ENCODE measurements at regions not wholly inside any gene's neighbourhood (a gene's known extent, or its start where the extent isn't known, plus 50 kb on each side); places are given as distances from the start of the nearest gene placed in this dataset.
A peak's percentile ranks its signal among the peaks of the same experiment; 100 is the strongest.
"Not testable (repeated sequence)": the region's sequence is repeated elsewhere in the genome, so short reads cannot be mapped to it uniquely, and the experiment has no call there.

- DNase-seq (ENCODE audit: low spot score) = no peak
These were observed 112.3 kb upstream of the CST7 start for GRCh38 chr20:24836661-24837299.

- DNase-seq (ENCODE audit: low spot score) = no peak
These were observed 111.2 kb upstream of the CST7 start for GRCh38 chr20:24837781-24838450.

- peak; percentile 70 for DNase-seq (ENCODE audit: low spot score)
These were observed 110.2 kb upstream of the CST7 start for GRCh38 chr20:24838546-24839535.

GRCh38 chr20:24840121-24840713, 108.9 kb upstream of the CST7 start:
- DNase-seq (ENCODE audit: low spot score) = peak; percentile 19

- no peak for DNase-seq (ENCODE audit: low spot score)
These were observed 106.7 kb upstream of the CST7 start for GRCh38 chr20:24842274-24842917.

- no peak for DNase-seq (ENCODE audit: low spot score)
These were observed 106.0 kb upstream of the CST7 start for GRCh38 chr20:24842918-24843715.

GRCh38 chr20:24850176-24850575, 98.9 kb upstream of the CST7 start:
- DNase-seq (ENCODE audit: low spot score) = no peak

GRCh38 chr20:24851346-24852019, 97.6 kb upstream of the CST7 start:
- no peak for DNase-seq (ENCODE audit: low spot score)

- no peak for DNase-seq (ENCODE audit: low spot score)
These were observed 95.2 kb upstream of the CST7 start for GRCh38 chr20:24853916-24854315.

GRCh38 chr20:24855848-24856247, 93.2 kb upstream of the CST7 start:
- no peak for DNase-seq (ENCODE audit: low spot score)

- not testable (repeated sequence) for DNase-seq (ENCODE audit: low spot score)
These were observed 90.6 kb upstream of the CST7 start for GRCh38 chr20:24858500-24858899.

GRCh38 chr20:24859539-24859938, 89.5 kb upstream of the CST7 start:
- DNase-seq (ENCODE audit: low spot score) = no peak

GRCh38 chr20:24862186-24862585, 86.9 kb upstream of the CST7 start:
- no peak for DNase-seq (ENCODE audit: low spot score)

- no peak for DNase-seq (ENCODE audit: low spot score)
These were observed 86.5 kb upstream of the CST7 start for GRCh38 chr20:24862606-24863005.

- DNase-seq (ENCODE audit: low spot score) = peak; percentile 48
These were observed 85.7 kb upstream of the CST7 start for GRCh38 chr20:24863356-24863755.

- DNase-seq (ENCODE audit: low spot score) = no peak
These were observed 83.1 kb upstream of the CST7 start for GRCh38 chr20:24866008-24866407.

- no peak for DNase-seq (ENCODE audit: low spot score)
These were observed 82.3 kb upstream of the CST7 start for GRCh38 chr20:24866742-24867141.

- DNase-seq (ENCODE audit: low spot score) = no peak
These were observed 81.5 kb upstream of the CST7 start for GRCh38 chr20:24867556-24867955.

GRCh38 chr20:24868396-24868927, 80.6 kb upstream of the CST7 start:
- no peak for DNase-seq (ENCODE audit: low spot score)

- no peak for DNase-seq (ENCODE audit: low spot score)
These were observed 80.1 kb upstream of the CST7 start for GRCh38 chr20:24868959-24869358.
